ENCODE measurements at regions not wholly inside any gene's neighbourhood (a gene's known extent, or its start where the extent isn't known, plus 50 kb on each side); places are given as distances from the start of the nearest gene placed in this dataset.

DNA sequence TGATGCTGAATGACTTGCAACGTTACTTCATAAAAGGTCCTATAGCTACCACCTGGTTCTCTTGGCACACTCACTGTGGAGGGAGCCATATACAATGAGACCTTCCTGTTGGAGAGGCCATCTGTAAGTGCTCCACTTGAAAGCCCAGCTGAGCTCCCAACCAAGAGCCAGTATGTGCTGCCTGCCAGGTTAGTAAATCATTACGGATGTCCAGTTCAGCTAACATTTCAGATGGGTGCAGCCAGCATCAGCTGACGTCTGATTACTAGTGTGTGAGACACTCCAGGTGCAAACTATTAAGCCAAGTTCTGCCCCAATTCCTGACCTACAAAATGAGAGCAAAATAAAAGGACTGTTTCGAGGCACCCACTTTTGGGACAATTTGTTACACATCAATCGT, 274.4 kb upstream of the ROBO2 start:
- TF ChIP-seq, protein P1, sequence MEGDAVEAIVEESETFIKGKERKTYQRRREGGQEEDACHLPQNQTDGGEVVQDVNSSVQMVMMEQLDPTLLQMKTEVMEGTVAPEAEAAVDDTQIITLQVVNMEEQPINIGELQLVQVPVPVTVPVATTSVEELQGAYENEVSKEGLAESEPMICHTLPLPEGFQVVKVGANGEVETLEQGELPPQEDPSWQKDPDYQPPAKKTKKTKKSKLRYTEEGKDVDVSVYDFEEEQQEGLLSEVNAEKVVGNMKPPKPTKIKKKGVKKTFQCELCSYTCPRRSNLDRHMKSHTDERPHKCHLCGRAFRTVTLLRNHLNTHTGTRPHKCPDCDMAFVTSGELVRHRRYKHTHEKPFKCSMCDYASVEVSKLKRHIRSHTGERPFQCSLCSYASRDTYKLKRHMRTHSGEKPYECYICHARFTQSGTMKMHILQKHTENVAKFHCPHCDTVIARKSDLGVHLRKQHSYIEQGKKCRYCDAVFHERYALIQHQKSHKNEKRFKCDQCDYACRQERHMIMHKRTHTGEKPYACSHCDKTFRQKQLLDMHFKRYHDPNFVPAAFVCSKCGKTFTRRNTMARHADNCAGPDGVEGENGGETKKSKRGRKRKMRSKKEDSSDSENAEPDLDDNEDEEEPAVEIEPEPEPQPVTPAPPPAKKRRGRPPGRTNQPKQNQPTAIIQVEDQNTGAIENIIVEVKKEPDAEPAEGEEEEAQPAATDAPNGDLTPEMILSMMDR (IDR thresholded peaks at IDR 0.05) = no peak
- no peak for TF ChIP-seq POLR2A (IDR thresholded peaks at IDR 0.05)

All from lower leg skin (tissue), 3 donors.